Fibroblast of lung (primary cell): ENCODE measurements at regions not wholly inside any gene's neighbourhood (a gene's known extent, or its start where the extent isn't known, plus 50 kb on each side); places are given as distances from the start of the nearest gene placed in this dataset.

Source experiments
- DNase-seq, 2 donors: peaks; one replicate each; pipeline versions ENCODE4 v3.0.0 to v3.0.0-alpha.2; 2010; ENCODE audit warnings: low read depth in 2 of 2
- H2AFZ ChIP-seq: 2 replicates; pipeline ENCODE4 v1.5.1; 2012; ENCODE audit warnings: low read length, control low read depth, inconsistent platforms
- H3K27ac ChIP-seq: 2 replicates; pipeline ENCODE4 v1.5.1; 2011; ENCODE audit warnings: low read length, control low read depth; ENCODE audit not compliant: insufficient read depth
- H3K27me3 ChIP-seq: 2 replicates; pipeline ENCODE4 v1.5.1; 2011; ENCODE audit warnings: mild to moderate bottlenecking, low read length; ENCODE audit not compliant: control insufficient read depth, insufficient read depth
- H3K36me3 ChIP-seq: 2 replicates; pipeline ENCODE4 v1.5.1; 2011; ENCODE audit warnings: low read length; ENCODE audit not compliant: control insufficient read depth, insufficient read depth
- H3K4me1 ChIP-seq: 2 replicates; pipeline ENCODE4 v1.5.1; 2011; ENCODE audit warnings: low read length; ENCODE audit not compliant: control insufficient read depth, insufficient read depth; ENCODE audit errors: extremely low read depth
- H3K4me2 ChIP-seq: 2 replicates; pipeline ENCODE4 v1.5.1; 2011; ENCODE audit warnings: low read length, control low read depth; ENCODE audit not compliant: insufficient read depth; ENCODE audit errors: extremely low read depth
- H3K4me3 ChIP-seq, 4 experiments: fragments of 200-600 bp in 1 of 4; sonication (generic) in 1 of 4; replicated peaks in 1 of 4; 2 replicates each; pipeline ENCODE4 v1.5.1; 2011 to 2016; ENCODE audit warnings: low read length in 4 of 4, low read depth in 3 of 4, mild to moderate bottlenecking in 3 of 4, control low read depth in 2 of 4, inconsistent platforms in 1 of 4, mixed read lengths in 1 of 4; ENCODE audit not compliant: insufficient read depth in 1 of 4; ENCODE audit errors: control extremely low read depth in 1 of 4
- H3K79me2 ChIP-seq: 2 replicates; pipeline ENCODE4 v1.5.1; 2012; ENCODE audit warnings: mild to moderate bottlenecking, low read length, inconsistent platforms; ENCODE audit not compliant: control insufficient read depth, insufficient read depth
- H3K9ac ChIP-seq: 2 replicates; pipeline ENCODE4 v1.5.1; 2011; ENCODE audit warnings: mild to moderate bottlenecking, low read length, control low read depth; ENCODE audit not compliant: insufficient read depth
- H3K9me3 ChIP-seq: 2 replicates; pipeline ENCODE4 v1.5.1; 2012; ENCODE audit warnings: low read depth, low read length; ENCODE audit not compliant: control insufficient read depth, insufficient read depth
- H4K20me1 ChIP-seq: 2 replicates; pipeline ENCODE4 v1.5.1; 2011; ENCODE audit warnings: low read length; ENCODE audit not compliant: control insufficient read depth, insufficient read depth; ENCODE audit errors: extremely low read depth
- EZH2 ChIP-seq: IDR thresholded peaks from 2 replicates; pipeline ENCODE4 v1.5.1; 2012; ENCODE audit warnings: low read length, control low read depth, mild to moderate bottlenecking; ENCODE audit errors: missing control alignments
- TF ChIP-seq, protein P1 (sequence below), 2 donors: IDR thresholded peaks in 1 of 2; conservative IDR thresholded peaks in 1 of 2; 1 replicate in 1 of 2; 2 replicates in 1 of 2; pipeline ENCODE4 v1.5.1; 2011 to 2012; ENCODE audit warnings: low read length in 2 of 2, control low read depth in 1 of 2, inconsistent platforms in 1 of 2, low read depth in 1 of 2, mild to moderate bottlenecking in 1 of 2

DNA sequence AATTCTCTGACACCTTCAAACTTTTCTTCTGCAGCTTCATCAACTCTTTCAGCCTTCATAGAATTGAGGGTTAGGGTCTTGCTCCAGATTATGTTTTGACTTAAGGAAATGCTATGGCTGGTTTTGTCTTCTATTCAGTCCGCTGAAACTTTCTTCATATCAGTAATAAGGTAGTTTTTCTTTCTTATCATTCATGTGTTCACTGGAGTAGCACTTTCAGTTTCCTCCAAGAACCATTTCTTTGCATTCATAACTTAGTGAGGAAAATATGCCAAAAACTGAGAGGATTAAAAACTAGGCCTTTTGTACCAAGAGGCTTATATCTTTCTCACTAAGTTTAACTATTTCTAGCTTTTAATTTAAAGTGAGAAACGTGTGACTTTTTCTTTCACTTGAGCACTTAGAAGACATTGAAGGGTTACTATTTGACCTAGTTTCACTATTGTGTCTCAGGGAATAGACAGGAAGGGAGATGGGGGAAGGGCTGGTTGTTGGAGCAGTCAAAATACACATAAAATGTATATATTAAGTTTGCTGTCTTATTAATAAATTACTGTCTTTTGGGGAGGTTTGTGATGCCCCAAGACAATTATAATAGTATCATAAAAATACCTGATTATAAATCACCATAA, 1110.1 kb downstream of the TBL1XR1 start:
- Histone ChIP-seq H3K27me3 (no peaks in the 10 kb centered on the region), H3K79me2 (no peaks in the 10 kb centered on the region), H2AFZ (no peak overlapping the region), H3K4me3 (no peak overlapping the region), H3K9me3 (no peaks in the 10 kb centered on the region), H3K4me1 (no peaks in the 10 kb centered on the region), H3K9ac (no peak overlapping the region), H3K36me3 (no peaks in the 10 kb centered on the region), H3K4me2 (no peak overlapping the region), H3K27ac (no peak overlapping the region), H4K20me1 (no peaks in the 10 kb centered on the region)
- TF ChIP-seq EZH2 = no peak
- TF ChIP-seq, protein P1, sequence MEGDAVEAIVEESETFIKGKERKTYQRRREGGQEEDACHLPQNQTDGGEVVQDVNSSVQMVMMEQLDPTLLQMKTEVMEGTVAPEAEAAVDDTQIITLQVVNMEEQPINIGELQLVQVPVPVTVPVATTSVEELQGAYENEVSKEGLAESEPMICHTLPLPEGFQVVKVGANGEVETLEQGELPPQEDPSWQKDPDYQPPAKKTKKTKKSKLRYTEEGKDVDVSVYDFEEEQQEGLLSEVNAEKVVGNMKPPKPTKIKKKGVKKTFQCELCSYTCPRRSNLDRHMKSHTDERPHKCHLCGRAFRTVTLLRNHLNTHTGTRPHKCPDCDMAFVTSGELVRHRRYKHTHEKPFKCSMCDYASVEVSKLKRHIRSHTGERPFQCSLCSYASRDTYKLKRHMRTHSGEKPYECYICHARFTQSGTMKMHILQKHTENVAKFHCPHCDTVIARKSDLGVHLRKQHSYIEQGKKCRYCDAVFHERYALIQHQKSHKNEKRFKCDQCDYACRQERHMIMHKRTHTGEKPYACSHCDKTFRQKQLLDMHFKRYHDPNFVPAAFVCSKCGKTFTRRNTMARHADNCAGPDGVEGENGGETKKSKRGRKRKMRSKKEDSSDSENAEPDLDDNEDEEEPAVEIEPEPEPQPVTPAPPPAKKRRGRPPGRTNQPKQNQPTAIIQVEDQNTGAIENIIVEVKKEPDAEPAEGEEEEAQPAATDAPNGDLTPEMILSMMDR (conservative IDR thresholded peaks at IDR 0.05 in 1 of 2, IDR thresholded peaks at IDR 0.05 in 1 of 2; ENCODE audit: low read depth in 1 of 2, low read length in 2 of 2) = no peak
- DNase-seq = no peak

DNA sequence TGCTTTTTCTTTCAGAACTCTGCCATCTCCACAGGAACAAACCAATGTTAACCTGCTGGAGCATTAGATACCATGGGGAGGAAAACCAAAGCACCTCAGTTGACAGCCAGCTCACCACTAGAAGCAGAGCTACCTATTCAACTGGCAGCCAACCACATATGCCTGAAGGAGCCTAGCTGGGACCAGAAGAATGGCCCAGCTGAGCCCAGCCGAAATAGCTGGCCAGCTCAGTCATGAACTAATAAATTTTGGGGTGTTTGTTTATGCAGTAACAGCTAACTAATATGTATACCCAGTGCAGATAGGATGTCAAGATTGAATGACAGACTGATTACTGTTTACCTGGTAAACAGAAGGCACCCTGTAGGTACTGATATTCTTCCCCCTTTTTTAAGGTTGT, 1117.5 kb downstream of the TBL1XR1 start:
- Histone ChIP-seq H3K9me3 (no peaks in the 10 kb centered on the region), H4K20me1 (no peaks in the 10 kb centered on the region), H3K79me2 (no peaks in the 10 kb centered on the region), H2AFZ (no peak overlapping the region), H3K27me3 (no peaks in the 10 kb centered on the region), H3K27ac (no peak overlapping the region), H3K4me1 (no peaks in the 10 kb centered on the region), H3K4me3 (no peak overlapping the region), H3K9ac (no peak overlapping the region), H3K4me2 (no peak overlapping the region), H3K36me3 (no peaks in the 10 kb centered on the region)
- TF ChIP-seq, protein P1 (conservative IDR thresholded peaks at IDR 0.05 in 1 of 2, IDR thresholded peaks at IDR 0.05 in 1 of 2; ENCODE audit: low read depth in 1 of 2, low read length in 2 of 2) = no peak
- no peak for TF ChIP-seq EZH2
- DNase-seq = no peak

DNA sequence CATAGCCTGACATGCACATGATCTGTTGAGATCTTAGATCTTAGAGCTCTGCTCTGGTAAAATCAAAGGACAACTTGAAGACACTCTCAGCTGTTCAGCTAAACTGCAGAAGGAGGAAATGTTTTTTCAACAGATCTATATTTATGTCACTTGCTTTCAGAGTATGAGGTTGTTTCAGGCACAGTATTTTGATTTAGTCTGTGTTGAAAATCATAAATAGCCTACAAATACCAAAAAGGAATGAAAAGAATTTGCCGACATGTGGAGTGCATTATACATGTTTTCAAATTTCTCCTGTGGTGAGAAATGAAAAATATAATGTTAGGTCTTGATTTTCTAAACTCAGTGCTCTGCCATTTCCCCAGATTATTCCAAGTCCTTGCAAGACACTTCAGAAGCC, 1118.4 kb downstream of the TBL1XR1 start:
- Histone ChIP-seq H3K9ac (no peak overlapping the region), H3K79me2 (no peaks in the 10 kb centered on the region), H4K20me1 (no peaks in the 10 kb centered on the region), H3K36me3 (no peaks in the 10 kb centered on the region), H3K4me2 (no peak overlapping the region), H2AFZ (no peak overlapping the region), H3K9me3 (no peaks in the 10 kb centered on the region), H3K27ac (no peak overlapping the region), H3K27me3 (no peaks in the 10 kb centered on the region), H3K4me1 (no peaks in the 10 kb centered on the region), H3K4me3 (no peak overlapping the region)
- no peak for TF ChIP-seq EZH2
- TF ChIP-seq, protein P1 (conservative IDR thresholded peaks at IDR 0.05 in 1 of 2, IDR thresholded peaks at IDR 0.05 in 1 of 2; ENCODE audit: low read depth in 1 of 2, low read length in 2 of 2) = no peak
- DNase-seq = no peak
